ENCODE measurements at regions not wholly inside any gene's neighbourhood (a gene's known extent, or its start where the extent isn't known, plus 50 kb on each side); places are given as distances from the start of the nearest gene placed in this dataset.

DNA sequence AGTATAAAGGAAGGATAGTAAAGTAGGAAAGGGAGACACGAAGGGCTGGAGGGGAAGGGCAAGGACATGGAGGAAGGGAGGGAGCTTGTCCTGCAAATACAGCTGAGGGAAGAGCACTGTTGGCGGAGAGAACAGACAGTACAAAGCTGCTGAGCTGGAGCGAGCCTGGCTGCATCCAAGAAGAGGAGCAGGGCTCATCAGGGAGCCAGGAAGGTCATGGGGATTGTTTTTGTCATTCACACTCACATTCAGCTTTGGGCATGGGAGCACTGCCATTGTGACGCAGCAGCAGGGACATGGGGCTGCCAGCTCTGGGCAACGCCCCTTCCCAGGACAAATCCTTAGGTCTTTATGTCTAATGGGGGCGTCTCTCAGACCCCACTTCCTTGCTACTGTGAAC lies 125.1 kb downstream of the COPS8 start:
- TF ChIP-seq, protein P1, sequence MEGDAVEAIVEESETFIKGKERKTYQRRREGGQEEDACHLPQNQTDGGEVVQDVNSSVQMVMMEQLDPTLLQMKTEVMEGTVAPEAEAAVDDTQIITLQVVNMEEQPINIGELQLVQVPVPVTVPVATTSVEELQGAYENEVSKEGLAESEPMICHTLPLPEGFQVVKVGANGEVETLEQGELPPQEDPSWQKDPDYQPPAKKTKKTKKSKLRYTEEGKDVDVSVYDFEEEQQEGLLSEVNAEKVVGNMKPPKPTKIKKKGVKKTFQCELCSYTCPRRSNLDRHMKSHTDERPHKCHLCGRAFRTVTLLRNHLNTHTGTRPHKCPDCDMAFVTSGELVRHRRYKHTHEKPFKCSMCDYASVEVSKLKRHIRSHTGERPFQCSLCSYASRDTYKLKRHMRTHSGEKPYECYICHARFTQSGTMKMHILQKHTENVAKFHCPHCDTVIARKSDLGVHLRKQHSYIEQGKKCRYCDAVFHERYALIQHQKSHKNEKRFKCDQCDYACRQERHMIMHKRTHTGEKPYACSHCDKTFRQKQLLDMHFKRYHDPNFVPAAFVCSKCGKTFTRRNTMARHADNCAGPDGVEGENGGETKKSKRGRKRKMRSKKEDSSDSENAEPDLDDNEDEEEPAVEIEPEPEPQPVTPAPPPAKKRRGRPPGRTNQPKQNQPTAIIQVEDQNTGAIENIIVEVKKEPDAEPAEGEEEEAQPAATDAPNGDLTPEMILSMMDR (IDR thresholded peaks at IDR 0.05; ENCODE audit: low read depth, low read length, poor library complexity, severe bottlenecking), result no peak
- TF ChIP-seq EZH2phosphoT487 (IDR thresholded peaks at IDR 0.05; ENCODE audit: borderline replicate concordance, low read length), result no peak
